RWPE2 (cell line): ENCODE measurements at regions not wholly inside any gene's neighbourhood (a gene's known extent, or its start where the extent isn't known, plus 50 kb on each side); places are given as distances from the start of the nearest gene placed in this dataset.

Experiments used
- ATAC-seq: fragments of 200-7000 bp; cut with Tn5 transposase; 3 replicates; pipeline ENCODE4 v1.9.1; 2021; ENCODE audit warnings: low read depth
- DNase-seq: peaks from one replicate; pipeline ENCODE4 v3.0.0-alpha.2; 2020; ENCODE audit warnings: low spot score
- H3K27ac ChIP-seq: fragments of 450-650 bp; 2 replicates; pipeline ENCODE4 v1.5.1; 2017; ENCODE audit warnings: mild to moderate bottlenecking; ENCODE audit not compliant: poor library complexity, severe bottlenecking
- H3K27me3 ChIP-seq: fragments of 250-450 bp; sonication (Bioruptor Pico); 2 replicates; pipeline ENCODE4 v1.5.1; 2021; ENCODE audit warnings: mild to moderate bottlenecking, moderate library complexity; ENCODE audit not compliant: insufficient read depth, poor library complexity, severe bottlenecking
- H3K36me3 ChIP-seq: fragments of 250-450 bp; sonication (Bioruptor Pico); 2 replicates; pipeline ENCODE4 v1.5.1; 2020; ENCODE audit warnings: low read depth, mild to moderate bottlenecking, moderate library complexity
- H3K4me1 ChIP-seq: fragments of 250-450 bp; sonication (Bioruptor Pico); 2 replicates; pipeline ENCODE4 v1.5.1; 2021; ENCODE audit warnings: mild to moderate bottlenecking, moderate library complexity; ENCODE audit not compliant: insufficient read depth, poor library complexity, severe bottlenecking
- H3K4me3 ChIP-seq: fragments of 250-450 bp; sonication (Bioruptor Pico); 2 replicates; pipeline ENCODE4 v1.5.1; 2021; ENCODE audit warnings: mild to moderate bottlenecking, moderate library complexity; ENCODE audit not compliant: severe bottlenecking
- H3K9me3 ChIP-seq: fragments of 250-450 bp; sonication (Bioruptor Pico); 2 replicates; pipeline ENCODE4 v1.5.1; 2021; ENCODE audit warnings: mild to moderate bottlenecking, moderate library complexity; ENCODE audit not compliant: severe bottlenecking
- CTCF ChIP-seq: fragments of 450-650 bp; IDR thresholded peaks from one replicate; pipeline ENCODE4 v1.5.1; 2017; ENCODE audit warnings: mild to moderate bottlenecking, moderate library complexity; ENCODE audit not compliant: poor library complexity, severe bottlenecking

- TF ChIP-seq CTCF: no peak
- no peak overlapping the region for H3K4me3 ChIP-seq
- DNase-seq: no peak
- H3K27me3 ChIP-seq: no peaks in the 10 kb centered on the region
- no peak overlapping the region for H3K27ac ChIP-seq
- H3K4me1 ChIP-seq: no peaks in the 10 kb centered on the region
- no peak for ATAC-seq
- no peaks in the 10 kb centered on the region for H3K9me3 ChIP-seq
- H3K36me3 ChIP-seq: no peaks in the 10 kb centered on the region
Observed at GRCh38 chrX:129139837-129140598, 383.3 kb downstream of the SMARCA1 start.

GRCh38 chrX:129125122-129125914, 398.0 kb downstream of the SMARCA1 start:
- no peak for ATAC-seq
- DNase-seq: no peak
- no peak overlapping the region for H3K27ac ChIP-seq

GRCh38 chrX:129123795-129124194, 399.5 kb downstream of the SMARCA1 start:
- ATAC-seq (no peak), DNase-seq (no peak)
- Histone ChIP-seq H3K27ac (no peak overlapping the region), H3K4me3 (no peak overlapping the region), H3K4me1 (no peaks in the 10 kb centered on the region), H3K27me3 (no peaks in the 10 kb centered on the region), H3K36me3 (no peaks in the 10 kb centered on the region), H3K9me3 (no peaks in the 10 kb centered on the region)
- no peak for TF ChIP-seq CTCF

More at GRCh38 chrX:129125122-129125914, 398.0 kb downstream of the SMARCA1 start:
- H3K9me3 ChIP-seq: no peaks in the 10 kb centered on the region
- H3K27me3 ChIP-seq: no peaks in the 10 kb centered on the region
- no peaks in the 10 kb centered on the region for H3K36me3 ChIP-seq
- H3K4me1 ChIP-seq: no peaks in the 10 kb centered on the region
- no peak overlapping the region for H3K4me3 ChIP-seq
- no peak for TF ChIP-seq CTCF

GRCh38 chrX:129116676-129117470, 406.4 kb downstream of the SMARCA1 start:
- TF ChIP-seq CTCF: no peak
- no peak for ATAC-seq
- H3K4me1 ChIP-seq: no peaks in the 10 kb centered on the region
- H3K27ac ChIP-seq: no peak overlapping the region
- DNase-seq: no peak
- H3K9me3 ChIP-seq: no peaks in the 10 kb centered on the region
- no peaks in the 10 kb centered on the region for H3K36me3 ChIP-seq
- no peaks in the 10 kb centered on the region for H3K27me3 ChIP-seq
- no peak overlapping the region for H3K4me3 ChIP-seq
